GM19438 (cell line): ENCODE measurements at regions not wholly inside any gene's neighbourhood (a gene's known extent, or its start where the extent isn't known, plus 50 kb on each side); places are given as distances from the start of the nearest gene placed in this dataset.

ENCODE experiments used
- ATAC-seq: cut with Tn5 transposase; IDR thresholded peaks from one replicate; pipeline ENCODE4 v1.9.1; 2021; ENCODE audit warnings: low read depth; ENCODE audit not compliant: unreplicated experiment

GRCh38 chr1:164466001-164466421, 93.0 kb upstream of the PBX1 start:
- ATAC-seq = no peak

GRCh38 chr1:164466429-164466828, 92.6 kb upstream of the PBX1 start:
- no peak for ATAC-seq

GRCh38 chr1:164470996-164471395, 88.0 kb upstream of the PBX1 start:
- ATAC-seq = no peak

DNA sequence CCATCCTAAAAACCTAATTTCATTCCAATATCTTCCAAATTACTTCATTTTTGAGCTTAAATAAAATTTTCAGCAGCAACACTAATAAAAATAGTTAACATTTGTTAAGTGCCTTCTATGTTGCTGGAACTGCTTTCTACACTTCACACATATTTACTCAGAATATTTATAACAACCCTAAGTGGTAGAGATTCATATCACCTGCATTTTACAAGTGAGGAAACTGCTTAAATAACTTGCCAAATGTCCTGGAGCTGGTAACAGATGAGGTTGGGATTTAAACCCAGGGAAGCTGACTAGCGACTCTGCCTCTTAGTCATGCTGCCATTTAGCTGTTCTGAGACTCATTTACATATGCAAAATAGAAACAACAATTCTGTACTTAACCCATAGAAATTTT, 86.1 kb upstream of the PBX1 start:
- no peak for ATAC-seq

GRCh38 chr1:164473544-164473943, 85.4 kb upstream of the PBX1 start:
- ATAC-seq = no peak

DNA sequence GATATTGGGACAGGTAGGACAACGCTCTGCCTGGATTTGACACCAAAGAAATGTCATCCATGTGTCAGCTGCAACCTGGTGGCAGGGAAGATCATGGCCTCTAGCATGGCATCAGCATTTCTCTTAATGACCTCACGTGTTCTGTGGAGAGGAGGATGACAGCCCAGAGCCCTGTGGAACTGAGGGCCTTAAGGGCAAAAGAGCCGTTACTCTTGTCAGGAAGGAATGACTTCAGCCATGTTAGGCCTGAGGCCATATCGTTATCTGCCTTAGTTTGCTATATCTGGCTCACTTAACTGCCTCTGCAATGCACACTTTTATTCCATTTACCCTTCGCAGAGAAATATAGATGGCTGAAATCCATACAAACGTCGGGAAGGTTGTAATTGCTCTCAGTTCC, 83.2 kb upstream of the PBX1 start:
- ATAC-seq = no peak

DNA sequence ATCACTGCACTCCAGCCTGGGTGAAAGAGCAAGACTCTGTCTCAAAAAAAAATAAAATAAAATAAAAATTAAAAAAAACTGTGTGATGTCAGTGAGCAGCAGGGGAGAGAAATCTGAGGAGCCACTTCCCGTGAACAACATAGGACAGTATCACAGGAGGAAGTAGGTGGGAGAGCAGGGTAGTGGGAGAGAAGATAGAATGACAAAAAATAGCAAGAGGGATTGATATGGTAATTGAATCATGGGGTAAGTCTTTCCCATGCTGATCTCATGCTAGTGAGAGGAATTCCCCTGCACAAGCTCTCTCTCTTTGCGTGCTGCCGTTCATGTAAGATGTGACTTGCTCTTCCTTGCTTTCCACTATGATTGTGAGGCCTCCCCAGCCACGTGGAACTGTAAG, 81.6 kb upstream of the PBX1 start:
- no peak for ATAC-seq

DNA sequence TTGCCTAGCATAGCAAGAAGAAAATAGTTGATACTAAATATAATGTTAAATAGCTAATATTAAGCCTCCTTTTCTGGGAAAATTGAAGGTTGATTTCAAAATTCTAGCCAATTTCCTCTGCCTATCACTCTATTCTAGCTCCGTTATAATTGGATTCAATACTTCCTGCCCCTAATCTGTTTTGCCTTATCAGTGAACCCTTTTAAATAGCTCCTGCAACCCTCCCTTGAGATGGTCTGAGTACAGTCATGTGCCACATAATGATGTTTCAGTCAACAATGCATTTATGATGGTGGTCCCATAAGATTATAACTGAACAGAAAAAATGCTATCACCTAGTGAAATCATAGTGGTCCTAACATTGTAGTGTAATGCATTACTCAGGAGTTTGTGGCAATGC, 79.7 kb upstream of the PBX1 start:
- no peak for ATAC-seq

DNA sequence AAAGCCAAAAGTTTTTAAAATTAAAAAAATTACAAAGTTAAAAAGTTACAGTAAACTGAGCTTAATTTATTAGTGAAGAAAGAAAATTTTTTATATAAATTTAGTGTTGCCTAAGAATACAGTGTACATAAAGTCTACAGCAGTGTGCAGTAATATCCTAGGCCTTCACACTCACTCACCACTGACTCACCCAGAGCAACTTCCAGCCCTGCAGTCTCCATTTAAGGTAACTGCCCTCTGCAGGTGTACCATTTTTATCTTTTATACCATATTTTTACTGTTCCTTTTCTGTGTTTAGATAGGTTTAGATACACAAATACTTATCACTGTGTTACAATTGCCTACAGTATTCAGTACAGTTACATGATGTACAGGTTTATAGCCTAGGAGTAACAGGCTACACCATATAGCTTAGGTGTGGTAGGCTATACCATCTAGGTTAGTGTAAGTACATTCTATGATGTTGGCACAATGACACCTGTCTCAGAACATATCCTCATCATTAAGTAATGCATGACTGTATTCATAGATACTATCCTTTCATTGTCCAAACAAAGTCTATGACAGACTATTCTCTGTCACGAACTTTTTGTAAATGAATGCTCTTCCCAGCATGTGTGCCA, 78.6 kb upstream of the PBX1 start:
- no peak for ATAC-seq

DNA sequence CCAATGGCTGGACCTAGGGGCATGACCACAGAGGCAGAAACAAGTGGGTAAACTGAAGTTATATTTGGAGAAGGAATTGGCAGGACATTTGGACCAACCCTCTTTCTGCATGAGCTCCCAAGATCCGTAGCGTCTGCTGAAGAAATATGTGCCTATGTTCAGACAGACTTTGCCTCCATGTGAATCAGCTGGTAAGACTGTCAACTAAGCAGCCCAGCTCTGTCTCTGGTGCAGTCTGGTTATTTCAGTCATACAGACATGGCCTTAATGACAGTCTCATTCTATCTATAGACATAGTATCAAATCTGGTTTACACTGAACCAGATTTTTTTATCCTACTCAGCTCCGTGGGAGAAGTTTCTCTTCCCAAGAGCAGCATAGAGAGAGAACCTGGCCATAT, 63.1 kb upstream of the PBX1 start:
- no peak for ATAC-seq

DNA sequence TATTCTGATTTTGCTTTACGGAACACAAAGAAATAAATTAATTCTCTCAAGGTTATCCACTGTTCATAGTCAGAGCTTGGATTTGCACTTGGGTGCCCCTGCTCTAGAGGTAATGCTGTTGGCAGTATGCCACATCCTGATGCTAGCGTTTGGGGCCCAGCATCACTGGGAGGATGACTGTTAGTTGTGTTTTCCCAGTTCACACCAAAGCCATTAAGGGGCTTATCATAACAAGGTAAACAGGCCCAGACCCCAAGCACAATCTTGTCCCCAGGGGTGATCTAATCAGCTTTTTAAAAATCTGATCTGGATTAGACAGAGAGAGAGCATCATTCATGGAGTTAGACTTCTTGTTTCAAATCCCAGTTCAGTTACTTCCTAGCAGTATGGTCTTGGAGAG, 60.2 kb upstream of the PBX1 start:
- ATAC-seq = no peak

DNA sequence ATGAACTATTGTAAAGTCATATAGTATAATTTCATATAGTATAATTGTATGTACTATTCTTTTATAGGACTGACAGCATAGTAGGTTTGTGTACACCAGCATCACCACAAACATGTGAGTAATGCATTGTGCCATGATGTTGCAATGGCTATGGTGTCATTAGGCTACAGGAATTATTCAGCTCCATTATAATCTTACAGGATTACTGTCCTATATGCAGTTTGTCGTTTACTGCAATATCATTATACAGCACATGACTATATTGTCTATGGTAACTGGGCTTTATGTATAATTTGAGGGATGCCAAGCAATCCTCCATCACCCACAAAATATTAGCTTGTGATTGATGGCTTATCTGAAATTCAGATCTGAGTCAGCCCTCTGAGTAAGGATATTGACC, 54.2 kb upstream of the PBX1 start:
- ATAC-seq = no peak
